Midbrain (tissue), 1 donor: ENCODE measurements at regions not wholly inside any gene's neighbourhood (a gene's known extent, or its start where the extent isn't known, plus 50 kb on each side); places are given as distances from the start of the nearest gene placed in this dataset.
"Not testable (repeated sequence)": the region's sequence is repeated elsewhere in the genome, so short reads cannot be mapped to it uniquely, and the experiment has no call there.

Experiments
- DNase-seq: peaks from one replicate; lab custom pipeline; 2025; lab: John Stamatoyannopoulos, UW

DNA sequence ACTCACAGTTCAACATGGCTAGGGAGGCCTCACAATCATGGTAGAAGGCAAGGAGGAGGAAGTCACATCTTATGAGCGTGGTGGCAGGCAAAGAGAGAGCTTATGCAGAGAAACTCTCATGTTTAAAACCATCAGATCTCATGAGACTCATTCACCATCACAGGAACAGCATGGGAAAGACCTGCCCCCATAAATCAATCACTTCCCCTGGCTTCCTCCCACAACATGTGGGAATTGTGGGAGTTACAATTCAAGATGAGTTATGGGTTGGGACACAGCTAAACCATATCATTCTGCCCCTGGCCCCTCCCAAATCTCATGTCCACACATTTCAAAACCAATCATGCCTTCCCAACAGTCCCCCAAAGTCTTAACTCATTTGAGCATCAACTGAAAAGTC is 268.8 kb upstream of the SPAG17 start:
- not testable (repeated sequence) for DNase-seq

DNA sequence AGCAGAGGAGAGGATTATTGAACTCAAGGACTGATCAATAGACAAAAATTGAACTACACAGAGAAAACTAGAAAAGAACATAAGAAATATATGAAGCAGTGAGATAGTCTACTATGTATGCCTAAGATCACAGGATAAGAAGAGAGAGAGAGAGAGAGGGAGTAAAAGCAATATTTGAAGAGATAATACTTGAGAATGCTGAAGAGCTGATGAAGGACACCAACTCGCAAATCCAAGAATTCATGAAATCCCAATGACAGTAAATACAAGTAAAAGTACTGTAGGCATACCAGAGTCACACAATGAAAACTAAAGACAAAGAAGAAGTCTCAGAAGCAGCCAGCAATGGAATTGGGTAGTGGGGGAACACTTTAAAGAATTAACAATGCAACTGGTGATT is 260.1 kb upstream of the SPAG17 start:
- DNase-seq: no peak

DNA sequence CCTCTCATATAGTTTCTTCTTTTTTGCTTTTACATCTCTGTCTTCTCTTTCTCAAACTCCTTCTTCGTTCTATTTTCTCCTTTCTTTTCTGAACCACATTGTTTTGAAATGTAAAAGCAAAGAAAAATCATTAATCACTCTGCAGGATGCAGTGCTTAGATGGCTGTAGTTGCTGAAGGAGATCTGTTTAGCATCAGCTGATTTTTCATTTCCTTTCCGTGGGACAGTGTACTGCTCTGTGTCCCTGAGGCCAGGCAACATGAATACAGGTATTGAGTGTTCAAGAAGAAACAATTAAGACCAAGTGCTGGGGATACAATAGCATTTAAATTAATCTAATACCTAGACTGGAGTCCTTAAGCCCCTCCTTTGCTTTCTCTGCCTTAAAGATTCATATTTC is 257.2 kb upstream of the SPAG17 start:
- DNase-seq: no peak

DNA sequence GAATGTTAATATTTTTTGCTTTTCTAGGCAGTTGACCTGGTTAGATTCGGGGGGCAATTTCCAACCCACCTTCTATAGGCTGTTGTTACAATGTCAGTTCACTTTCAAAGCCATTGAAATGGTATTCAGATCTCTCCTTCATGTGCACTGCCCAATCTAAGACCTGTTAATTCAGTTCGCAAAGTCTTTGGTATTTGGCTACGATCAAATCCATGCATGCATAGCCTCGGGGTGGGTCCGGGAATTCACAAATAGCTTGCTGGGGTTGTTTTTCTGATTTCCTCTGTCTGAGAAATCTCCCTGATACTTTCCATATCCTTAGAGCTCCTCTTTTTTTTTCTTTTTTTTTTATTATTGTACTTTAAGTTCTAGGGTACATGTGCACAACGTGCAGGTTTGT is 252.6 kb upstream of the SPAG17 start:
- no peak for DNase-seq

DNA sequence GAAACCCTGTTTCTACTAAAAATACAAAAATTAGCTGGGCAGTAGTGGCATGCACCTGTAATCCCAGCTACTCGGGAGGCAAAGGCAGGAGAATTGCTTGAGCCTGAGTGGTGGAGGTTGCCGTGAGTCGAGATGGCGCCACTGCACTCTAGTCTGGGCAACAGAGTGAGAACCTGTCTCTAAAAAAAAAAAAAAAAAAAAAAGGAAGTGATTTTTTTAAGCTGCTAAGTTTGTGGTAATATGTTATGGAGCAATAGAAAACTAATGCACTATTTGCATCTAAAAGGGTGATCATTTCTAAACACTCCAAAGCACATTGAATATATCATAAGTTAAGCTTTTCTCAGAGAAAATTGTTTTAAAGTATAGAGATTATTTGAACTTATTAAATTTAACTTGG is 244.8 kb upstream of the SPAG17 start:
- no peak for DNase-seq

DNA sequence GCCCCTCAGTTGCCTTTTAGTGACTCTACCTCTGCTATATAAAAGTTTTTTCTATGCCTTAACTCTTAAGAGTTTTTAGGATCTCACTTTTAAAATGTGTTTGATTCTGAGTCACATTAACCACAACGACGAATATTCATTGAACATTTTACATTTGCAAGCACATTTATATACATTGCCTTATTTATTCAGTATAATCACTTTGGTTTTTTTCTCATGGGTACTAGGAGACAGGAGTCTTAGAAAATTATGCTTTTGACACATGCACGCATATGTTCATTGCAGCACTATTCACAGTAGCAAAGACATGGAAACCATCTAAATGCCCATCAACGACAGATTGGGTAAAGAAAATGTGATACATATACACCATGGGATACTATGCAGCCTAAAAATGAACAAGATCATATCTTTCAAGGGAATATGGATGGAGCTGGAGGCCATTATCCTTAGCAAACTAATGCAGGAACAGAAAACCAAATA is 236.9 kb upstream of the SPAG17 start:
- DNase-seq: no peak

DNA sequence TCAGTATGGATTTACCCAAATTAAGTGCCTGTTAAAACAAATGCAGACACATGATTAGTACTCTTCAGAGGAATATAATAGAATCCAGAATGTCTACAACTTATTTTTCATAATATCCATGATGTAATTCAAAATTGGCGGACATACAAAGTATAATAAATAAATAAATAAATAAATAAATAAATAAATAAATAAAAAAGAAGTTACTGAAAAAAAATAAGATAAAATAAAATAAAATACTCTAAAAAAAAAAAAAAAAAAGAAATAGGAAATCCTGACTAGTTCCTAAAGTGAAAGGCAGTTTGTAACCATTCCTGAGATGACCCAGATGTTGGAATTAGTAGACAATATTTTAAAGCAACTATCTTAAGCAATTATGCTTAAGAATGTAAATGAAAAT is 219.0 kb upstream of the SPAG17 start:
- no peak for DNase-seq

DNA sequence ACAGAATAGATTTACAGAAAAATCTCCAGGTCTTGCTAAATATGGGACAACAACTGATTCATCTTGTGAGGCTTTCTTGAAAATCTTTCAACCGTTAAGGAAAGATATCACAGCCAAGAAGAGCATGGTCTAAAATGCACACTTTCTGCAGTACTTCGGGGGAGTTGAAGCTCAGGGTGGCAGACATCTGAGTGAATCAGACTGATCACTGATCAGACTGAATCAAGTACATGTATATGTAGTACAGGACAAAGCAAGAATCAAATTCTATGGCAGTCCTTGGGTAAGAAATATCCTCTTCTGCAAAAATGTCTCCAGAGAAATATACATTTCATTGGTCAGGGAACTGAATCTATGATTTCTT is 212.4 kb upstream of the SPAG17 start:
- no peak for DNase-seq

DNA sequence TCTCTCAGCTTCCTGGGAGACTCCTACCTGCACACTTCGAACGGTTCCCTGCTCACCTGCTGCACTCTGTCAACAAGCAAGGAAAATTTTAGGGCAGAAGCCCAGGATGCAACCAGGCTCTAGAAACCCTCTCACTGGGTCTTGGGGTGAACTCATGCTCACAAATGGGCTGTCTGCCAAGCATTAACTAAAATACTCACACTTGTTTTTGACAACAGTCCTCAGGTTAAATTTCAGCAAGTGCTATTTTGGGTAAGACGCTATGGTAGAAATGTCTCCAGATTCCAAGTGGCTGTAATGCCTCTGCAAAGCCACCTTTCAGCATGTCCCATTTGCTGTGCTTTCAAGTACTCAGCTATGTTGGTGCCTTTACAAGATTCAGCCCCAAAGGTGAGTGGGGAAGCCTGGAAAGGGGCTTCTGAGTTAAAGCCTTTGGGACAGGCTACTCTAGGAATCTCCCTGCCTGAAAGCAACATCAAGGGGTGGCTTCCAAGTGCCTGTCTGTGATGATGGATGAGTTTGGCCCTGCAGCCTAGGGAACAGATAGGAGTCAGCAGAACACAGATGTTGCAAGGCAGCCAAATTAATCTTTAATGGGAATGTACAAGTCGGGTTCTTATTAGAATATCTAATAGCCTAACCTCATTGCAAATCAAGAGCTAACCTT is 211.9 kb upstream of the SPAG17 start:
- DNase-seq: no peak

DNA sequence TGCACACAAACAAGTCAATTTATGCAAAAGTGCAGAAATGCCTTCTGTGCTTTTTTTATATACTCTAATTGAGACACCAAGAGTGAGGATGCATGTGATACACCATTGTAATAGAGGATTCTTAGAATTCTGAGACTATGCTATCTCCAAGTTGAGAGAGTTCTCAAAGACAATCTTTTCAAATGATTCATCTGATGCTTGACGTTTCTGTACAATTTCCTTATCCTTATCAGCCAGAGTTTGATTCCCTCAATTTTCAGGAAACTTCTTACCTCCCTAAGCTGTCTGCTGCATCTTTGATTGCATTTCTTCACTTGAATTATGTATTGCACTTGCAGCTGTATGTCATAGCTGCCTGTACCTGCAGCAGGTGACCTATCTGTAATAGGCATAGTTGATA is 211.3 kb upstream of the SPAG17 start:
- no peak for DNase-seq

DNA sequence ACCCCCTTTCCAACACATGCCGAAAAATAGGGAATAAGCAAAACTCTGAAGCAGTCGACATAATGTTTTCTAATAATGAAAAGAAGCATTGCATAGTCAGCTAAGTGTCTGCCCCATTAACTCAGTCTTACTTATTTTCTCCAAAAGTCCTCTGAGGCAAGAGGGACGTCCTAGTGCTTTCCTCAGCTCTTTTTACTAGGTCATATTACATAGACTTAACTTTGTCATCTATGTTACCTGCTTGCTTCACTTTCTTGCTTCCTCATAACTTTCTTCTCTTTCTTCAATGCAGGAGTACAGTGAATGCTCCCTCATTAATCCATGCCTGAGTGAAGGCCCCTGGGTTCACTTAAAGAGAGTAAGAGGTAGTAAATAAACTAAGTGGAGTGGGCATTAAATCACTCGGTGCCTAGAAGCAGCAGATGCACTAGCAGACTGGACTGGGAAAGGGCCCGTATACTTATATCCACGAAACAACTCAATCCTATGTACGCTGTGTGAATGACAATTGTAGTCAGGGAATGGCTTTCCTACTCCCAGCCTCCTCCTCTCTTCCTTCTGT is 210.5 kb upstream of the SPAG17 start:
- DNase-seq: no peak

DNA sequence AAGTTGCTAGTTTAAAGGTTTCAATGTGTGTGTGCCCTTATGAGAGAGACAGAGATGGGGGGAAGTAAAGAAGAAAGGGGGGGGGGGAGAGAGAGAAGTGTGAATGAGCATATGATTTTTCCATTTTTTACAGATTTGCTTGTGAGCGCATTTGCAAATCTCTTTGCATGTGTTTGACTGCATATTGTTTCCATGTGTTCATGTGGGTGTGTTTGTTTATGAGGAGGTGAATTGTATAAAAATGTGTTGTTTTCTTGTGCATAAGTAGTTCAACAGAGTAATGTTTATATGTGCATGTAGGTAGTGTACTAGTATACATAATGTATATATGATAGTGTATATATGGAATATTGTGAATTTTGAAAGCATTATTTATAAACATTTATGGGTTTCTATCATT is 205.9 kb upstream of the SPAG17 start:
- DNase-seq: no peak

DNA sequence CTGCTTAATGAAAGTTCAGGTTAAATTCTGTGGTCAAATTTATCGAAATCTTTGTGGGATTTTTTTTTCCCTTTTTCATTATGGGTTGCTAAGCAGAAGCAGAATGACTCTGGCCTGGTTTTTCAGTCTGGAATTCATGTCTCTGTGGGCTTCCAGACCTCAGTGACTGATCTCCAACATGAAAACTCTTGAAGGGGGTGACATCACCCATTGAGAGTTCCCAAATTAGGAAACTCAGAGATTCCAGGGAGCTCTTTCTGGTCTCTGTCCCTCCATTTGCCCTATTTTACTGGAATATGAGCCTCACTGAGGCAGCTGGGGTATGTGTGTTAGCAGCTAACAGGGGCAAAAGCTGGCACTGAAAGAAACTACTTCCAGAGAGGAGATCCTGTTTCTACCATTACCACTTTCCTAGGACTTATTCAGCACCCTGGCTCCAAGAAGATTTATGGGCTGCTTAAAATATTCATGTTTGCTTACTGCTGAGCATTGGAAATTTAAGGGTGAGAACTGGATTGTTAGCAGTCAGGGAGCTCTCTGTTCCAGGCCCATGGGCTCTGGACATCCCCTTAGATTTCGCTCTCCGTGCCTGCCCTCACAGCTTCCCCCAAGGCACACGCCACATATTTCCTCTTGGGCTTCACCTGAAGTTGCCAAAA is 203.4 kb upstream of the SPAG17 start:
- no peak for DNase-seq

DNA sequence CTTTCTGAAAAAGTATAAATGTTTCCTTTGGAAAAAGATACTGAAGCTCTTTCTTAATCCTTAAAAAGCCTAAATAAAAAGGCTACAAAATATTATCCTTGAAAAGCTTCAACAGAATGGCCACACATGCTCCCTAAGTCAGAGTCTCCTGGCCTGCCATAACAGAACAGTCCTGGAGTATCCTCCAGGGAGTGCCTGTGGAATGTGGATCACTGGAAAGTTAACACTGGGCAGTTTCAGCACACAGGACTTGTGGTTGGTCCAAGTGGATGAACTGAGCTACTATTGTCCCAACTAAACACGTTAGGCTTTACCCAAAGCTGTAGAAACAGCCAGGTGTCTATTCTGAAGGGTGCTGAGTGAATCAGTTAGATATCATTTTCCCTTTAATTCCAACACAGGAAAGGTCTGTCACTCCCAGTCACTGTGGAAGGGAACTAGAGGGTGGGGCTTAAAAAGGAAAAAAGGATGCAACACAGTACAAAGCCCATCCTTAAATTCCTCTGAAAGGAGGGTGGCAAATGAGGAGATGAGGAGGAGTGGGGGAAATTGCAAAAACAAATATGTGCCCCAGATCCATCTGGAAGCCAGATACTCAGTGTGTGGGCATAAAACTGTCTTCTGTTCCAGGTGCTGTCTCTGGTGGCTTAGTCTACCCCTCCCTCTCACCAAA is 196.3 kb upstream of the SPAG17 start:
- DNase-seq: no peak

DNA sequence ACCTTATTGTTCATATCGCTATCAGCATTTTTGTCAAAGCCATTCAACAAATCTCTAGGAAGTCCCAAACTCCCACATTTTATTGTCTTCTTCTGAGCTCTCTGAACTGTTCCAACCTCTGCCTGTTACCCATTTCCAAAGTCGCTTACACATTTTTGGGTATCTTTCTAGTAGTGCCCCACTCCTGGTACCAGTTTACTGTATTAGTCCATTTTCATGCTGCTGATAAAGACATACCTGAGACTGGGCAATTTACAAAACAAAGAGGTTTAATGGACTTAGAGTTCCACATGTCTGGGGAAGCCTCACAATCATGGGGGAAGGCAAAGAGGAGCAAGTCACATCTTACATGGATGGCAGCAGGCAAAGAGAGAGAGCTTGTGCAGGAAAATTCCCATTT is 192.2 kb upstream of the SPAG17 start:
- not testable (repeated sequence) for DNase-seq

DNA sequence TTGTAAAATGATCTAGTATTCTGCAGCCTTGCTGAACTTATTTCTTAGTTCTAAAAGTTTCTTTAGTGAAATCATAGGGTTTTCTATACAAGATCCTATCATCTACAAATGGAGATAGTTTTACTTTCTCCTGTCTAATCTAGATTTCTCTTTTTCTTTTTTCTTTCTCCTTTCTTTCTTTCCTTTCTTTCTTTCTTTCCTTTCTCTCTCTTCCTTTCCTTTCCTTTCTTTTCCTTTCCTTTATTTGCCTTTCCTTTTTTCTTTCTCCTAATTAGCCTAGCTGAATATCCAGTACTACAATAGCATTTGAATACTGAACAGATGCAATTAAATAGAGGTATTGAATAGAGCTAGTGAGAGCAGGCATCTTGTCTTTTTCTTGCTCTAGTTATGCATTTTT is 186.6 kb upstream of the SPAG17 start:
- no peak for DNase-seq

DNA sequence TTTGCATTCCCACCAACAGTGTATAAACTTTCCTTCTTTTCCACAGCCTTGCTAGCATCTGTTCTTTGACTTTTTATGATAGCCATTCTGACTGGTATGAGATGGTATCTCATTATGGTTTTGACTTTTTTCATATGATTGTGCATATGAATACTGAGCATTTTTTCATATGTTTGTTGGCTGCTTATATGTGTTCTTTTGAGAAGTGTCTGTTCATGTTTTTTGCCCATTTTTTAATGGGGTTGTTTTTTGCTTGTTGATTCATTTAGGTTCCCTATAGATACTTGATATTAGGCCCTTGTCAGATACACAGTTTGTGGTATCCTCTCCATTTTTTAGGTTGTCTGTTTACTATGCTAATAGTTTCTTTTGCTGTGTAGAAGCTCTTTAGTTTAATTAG is 185.8 kb upstream of the SPAG17 start:
- no peak for DNase-seq

DNA sequence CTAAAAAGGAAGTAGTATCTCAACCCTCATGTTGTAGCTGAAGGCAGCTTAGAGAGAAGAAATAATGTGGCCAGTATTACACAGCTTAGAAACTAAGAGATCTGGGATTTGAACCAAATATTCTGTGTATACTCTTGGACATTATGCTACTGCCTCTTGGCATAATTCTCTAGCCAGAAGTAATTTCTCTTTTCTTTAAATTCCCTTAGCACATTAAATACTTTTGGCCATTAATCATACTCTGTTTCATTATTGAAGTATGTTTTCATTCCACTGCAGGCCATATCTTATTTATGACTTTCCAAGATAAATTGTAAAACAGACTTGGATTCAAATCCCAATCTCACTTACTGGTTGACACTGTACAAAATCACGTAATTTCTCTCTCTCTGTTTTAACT is 181.3 kb upstream of the SPAG17 start:
- DNase-seq: no peak

DNA sequence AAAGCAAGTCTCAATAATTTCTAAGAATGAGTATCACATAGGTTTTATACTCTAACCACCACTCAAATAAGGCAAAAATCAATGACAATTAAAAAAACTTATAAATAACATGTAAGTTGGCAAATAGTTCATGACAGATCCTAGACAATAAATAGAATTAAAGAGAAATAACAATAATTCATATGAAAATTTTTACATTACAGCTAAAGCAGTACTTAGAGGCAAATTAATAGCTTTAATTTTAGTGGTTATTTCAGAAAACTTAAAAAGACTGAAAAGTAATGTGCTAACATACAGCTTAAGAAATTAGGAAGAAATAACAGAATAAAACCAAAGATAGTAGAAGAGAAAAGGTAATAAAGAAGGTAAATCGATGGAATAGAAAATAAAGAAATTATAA is 179.9 kb upstream of the SPAG17 start:
- no peak for DNase-seq

DNA sequence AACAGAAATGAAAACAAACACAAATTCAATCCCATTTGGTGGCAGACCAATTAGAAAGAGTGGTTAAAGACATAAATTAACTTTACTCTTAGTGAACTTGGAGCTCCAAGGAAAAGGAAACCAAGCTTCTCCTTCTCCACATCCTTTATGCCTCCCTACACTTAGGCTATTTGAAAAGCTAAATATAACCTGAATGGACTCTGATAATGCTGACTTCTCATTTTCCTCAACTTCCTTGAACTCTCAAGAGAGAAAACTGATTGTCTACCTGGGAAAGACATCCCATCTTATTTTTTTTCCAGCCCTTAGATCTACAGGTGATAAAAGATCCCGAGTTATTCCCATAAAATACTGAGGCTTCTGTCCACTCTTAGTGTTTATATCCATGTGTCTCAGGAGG is 178.4 kb upstream of the SPAG17 start:
- DNase-seq: no peak

DNA sequence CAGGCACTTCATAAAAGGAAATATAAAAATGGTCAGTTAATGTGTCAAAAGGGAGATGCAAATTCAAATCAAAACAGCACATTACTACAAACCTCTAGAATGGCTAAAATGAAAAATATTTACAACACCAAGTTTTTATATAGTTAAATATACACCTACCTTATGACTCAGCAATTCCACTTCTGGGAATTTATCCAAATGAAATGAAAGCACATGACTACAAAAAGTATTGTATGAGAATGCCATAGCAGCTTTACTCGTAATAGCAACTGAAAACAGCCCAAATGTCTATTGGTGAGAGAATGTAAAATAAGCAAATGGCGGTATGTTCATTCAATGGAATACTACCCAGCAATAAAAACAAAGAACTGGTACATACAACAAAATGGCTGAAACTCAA is 175.8 kb upstream of the SPAG17 start:
- DNase-seq: no peak

DNA sequence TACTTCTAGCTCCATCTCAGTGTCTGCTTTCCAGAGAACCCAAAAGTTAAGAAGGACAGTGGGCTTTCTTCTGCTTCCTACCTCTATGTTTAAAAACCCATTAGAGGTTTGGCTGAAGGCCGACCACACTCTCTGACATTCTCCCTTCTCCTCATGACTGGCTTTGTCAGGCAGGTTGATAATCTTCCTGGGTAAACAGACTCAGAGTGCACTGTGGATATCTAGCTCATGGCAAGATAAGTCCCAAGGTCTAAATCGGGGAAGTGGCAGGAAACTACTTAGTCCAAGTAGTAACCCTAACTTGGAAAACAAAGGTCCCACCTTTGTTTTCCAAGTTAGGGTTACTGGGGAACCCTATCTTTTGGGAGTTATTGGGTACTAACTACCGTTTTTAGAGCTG is 161.9 kb upstream of the SPAG17 start:
- DNase-seq: no peak
